ENCODE measurements at regions not wholly inside any gene's neighbourhood (a gene's known extent, or its start where the extent isn't known, plus 50 kb on each side); places are given as distances from the start of the nearest gene placed in this dataset.

DNA sequence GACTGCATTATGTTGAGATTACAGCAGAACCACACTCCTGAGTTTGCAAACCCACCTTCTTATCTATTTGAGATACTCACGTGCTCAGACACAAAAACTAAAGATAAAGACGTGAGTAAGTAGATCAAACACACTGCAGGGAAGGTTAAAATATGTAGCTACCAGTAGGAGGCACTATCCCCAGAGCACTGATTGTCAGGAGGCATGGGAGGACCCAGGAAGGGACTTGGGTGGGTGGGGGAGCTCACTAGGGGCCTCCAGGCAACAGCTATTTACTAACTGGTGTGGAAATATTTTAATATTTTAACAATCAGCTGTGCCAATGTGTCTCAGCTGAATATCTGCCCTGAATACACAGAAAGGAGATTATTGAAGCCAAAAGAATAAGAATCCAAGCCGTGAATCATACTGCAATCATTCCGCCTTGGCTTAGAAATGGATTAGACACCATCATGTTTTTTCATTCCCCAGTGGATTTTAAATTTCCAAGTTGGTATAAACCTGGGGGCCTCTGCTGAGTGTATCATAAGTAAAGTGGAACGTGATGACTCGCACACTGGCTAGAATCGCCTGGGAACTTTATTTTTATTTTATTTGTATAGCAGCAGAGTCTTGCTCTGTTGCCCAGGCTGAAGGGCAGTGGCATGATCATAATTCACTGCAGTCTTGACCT is 73.2 kb upstream of the CACNA1A start:
- no peaks in the 10 kb centered on the region for H3K27me3 ChIP-seq

DNA sequence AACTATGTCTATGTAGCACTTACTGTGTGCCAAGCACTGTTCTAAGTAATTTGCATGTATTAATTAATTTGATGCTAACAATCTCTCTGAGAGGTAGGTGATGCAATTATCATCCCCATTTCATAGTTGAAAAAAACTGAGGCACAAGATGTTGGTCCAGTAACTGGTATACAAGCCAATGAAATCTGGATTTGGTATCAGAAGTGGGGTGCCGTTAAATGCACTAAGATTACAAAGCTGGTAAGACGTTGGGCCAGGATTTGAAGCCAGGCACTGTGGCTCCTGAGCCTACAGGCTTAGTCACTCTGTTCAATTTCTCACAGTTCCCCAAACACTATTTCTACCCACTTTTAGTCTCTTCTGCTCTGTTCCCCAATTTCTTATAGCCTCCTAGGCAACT is 70.4 kb upstream of the CACNA1A start:
- Mint-ChIP-seq H3K9me3 (peaks cover 17% of the 10 kb centered on the region), H3K27me3 (ENCODE audit: insufficient read depth, low read depth) (peaks cover 3% of the 10 kb centered on the region), H3K36me3 (no peaks in the 10 kb centered on the region), H3K4me3 (no peak overlapping the region), H3K27ac (no peak overlapping the region), H3K4me1 (no peaks in the 10 kb centered on the region)
- H2AFZ ChIP-seq (replicated peaks), result no peak overlapping the region
- no peaks in the 10 kb centered on the region for H3K79me2 ChIP-seq (ENCODE audit: low read depth)
- H3K27ac ChIP-seq, result no peak overlapping the region
- no peaks in the 10 kb centered on the region for H4K20me1 ChIP-seq (ENCODE audit: low read depth)
- H3K9me3 ChIP-seq (ENCODE audit: low read depth), result peaks cover 13% of the 10 kb centered on the region
- H3K4me1 ChIP-seq, result no peaks in the 10 kb centered on the region
- H3F3A ChIP-seq (ENCODE audit: low read depth), result no peaks in the 10 kb centered on the region
- no peaks in the 10 kb centered on the region for H3K36me3 ChIP-seq
- H3K4me3 ChIP-seq, result no peak overlapping the region
- TF ChIP-seq, protein P1, sequence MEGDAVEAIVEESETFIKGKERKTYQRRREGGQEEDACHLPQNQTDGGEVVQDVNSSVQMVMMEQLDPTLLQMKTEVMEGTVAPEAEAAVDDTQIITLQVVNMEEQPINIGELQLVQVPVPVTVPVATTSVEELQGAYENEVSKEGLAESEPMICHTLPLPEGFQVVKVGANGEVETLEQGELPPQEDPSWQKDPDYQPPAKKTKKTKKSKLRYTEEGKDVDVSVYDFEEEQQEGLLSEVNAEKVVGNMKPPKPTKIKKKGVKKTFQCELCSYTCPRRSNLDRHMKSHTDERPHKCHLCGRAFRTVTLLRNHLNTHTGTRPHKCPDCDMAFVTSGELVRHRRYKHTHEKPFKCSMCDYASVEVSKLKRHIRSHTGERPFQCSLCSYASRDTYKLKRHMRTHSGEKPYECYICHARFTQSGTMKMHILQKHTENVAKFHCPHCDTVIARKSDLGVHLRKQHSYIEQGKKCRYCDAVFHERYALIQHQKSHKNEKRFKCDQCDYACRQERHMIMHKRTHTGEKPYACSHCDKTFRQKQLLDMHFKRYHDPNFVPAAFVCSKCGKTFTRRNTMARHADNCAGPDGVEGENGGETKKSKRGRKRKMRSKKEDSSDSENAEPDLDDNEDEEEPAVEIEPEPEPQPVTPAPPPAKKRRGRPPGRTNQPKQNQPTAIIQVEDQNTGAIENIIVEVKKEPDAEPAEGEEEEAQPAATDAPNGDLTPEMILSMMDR (IDR thresholded peaks at IDR 0.05), result no peak
- no peak for TF ChIP-seq EZH2 (IDR thresholded peaks at IDR 0.05)
- TF ChIP-seq EZH2phosphoT487 (IDR thresholded peaks at IDR 0.05), result no peak
- no peaks in the 10 kb centered on the region for H3K27me3 ChIP-seq
- H3K4me2 ChIP-seq, result no peak overlapping the region
- no peak for DNase-seq (ENCODE audit: low spot score)
- H3K9ac ChIP-seq, result no peak overlapping the region

More for the DNA sequence above, 73.2 kb upstream of the CACNA1A start:
- no peak overlapping the region for H3K4me2 ChIP-seq
- Mint-ChIP-seq H3K9me3 (peaks cover 17% of the 10 kb centered on the region), H3K4me3 (no peak overlapping the region), H3K36me3 (no peaks in the 10 kb centered on the region), H3K27me3 (ENCODE audit: insufficient read depth, low read depth) (no peaks in the 10 kb centered on the region), H3K4me1 (no peaks in the 10 kb centered on the region), H3K27ac (no peak overlapping the region)
- H3K79me2 ChIP-seq (ENCODE audit: low read depth), result no peaks in the 10 kb centered on the region
- H4K20me1 ChIP-seq (ENCODE audit: low read depth), result no peaks in the 10 kb centered on the region
- H3K4me1 ChIP-seq, result no peaks in the 10 kb centered on the region
- H3K4me3 ChIP-seq, result no peak overlapping the region
- no peaks in the 10 kb centered on the region for H3K36me3 ChIP-seq
- no peak overlapping the region for H3K27ac ChIP-seq
- no peaks in the 10 kb centered on the region for H3F3A ChIP-seq (ENCODE audit: low read depth)
- DNase-seq (ENCODE audit: low spot score), result no peak
- no peak overlapping the region for H2AFZ ChIP-seq (replicated peaks)
- H3K9me3 ChIP-seq (ENCODE audit: low read depth), result peaks cover 13% of the 10 kb centered on the region
- H3K9ac ChIP-seq, result no peak overlapping the region
- TF ChIP-seq, protein P1 (IDR thresholded peaks at IDR 0.05), result peak; percentile 36
- TF ChIP-seq EZH2 (IDR thresholded peaks at IDR 0.05), result no peak

DNA sequence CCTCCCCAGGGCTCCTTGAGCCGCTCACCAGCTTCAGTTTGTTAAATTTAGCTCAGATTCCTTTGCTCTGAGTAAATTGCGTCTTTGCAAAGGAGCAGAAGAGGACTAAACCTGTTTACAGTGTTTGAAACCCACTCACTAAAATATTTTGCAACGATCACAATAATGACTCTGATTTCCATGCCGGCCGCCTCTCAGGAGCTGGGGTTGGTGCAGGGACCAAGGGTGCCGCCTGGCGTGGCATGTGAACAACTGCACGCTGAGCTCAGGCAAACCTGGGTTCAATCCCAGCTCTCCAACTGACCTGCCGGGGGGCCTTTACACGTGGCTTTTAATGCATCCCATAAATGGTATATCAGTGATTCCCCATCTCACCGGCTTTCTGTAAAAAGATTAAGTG is 68.7 kb upstream of the CACNA1A start:
- Mint-ChIP-seq H3K27me3 (ENCODE audit: insufficient read depth, low read depth) (peaks cover 6% of the 10 kb centered on the region), H3K4me3 (no peak overlapping the region), H3K9me3 (peaks cover 17% of the 10 kb centered on the region), H3K36me3 (no peaks in the 10 kb centered on the region), H3K27ac (no peak overlapping the region), H3K4me1 (no peaks in the 10 kb centered on the region)
- H3K4me2 ChIP-seq, result no peak overlapping the region
- no peak overlapping the region for H3K27ac ChIP-seq
- peaks cover 13% of the 10 kb centered on the region for H3K9me3 ChIP-seq (ENCODE audit: low read depth)
- no peak overlapping the region for H2AFZ ChIP-seq (replicated peaks)
- H3K9ac ChIP-seq, result no peak overlapping the region
- peak; percentile 61 for DNase-seq (ENCODE audit: low spot score)
- H4K20me1 ChIP-seq (ENCODE audit: low read depth), result no peaks in the 10 kb centered on the region
- H3K4me3 ChIP-seq, result no peak overlapping the region
- no peaks in the 10 kb centered on the region for H3K27me3 ChIP-seq
- no peaks in the 10 kb centered on the region for H3K4me1 ChIP-seq
- TF ChIP-seq EZH2 (IDR thresholded peaks at IDR 0.05) (no peak), EZH2phosphoT487 (IDR thresholded peaks at IDR 0.05) (no peak)
- TF ChIP-seq, protein P1 (IDR thresholded peaks at IDR 0.05), result peak; percentile 59
- no peaks in the 10 kb centered on the region for H3K79me2 ChIP-seq (ENCODE audit: low read depth)
- no peaks in the 10 kb centered on the region for H3K36me3 ChIP-seq
- H3F3A ChIP-seq (ENCODE audit: low read depth), result no peaks in the 10 kb centered on the region
